HFF-Myc (cell line): ENCODE measurements at regions not wholly inside any gene's neighbourhood (a gene's known extent, or its start where the extent isn't known, plus 50 kb on each side); places are given as distances from the start of the nearest gene placed in this dataset.

Experiments used
- DNase-seq: peaks from one replicate; pipeline ENCODE4 v3.0.0-alpha.2; 2011; ENCODE audit warnings: low read depth; ENCODE audit errors: extremely low read depth
- H3K4me3 ChIP-seq: replicated peaks from 2 replicates; pipeline ENCODE4 v1.5.1; 2011; ENCODE audit warnings: low read depth, mild to moderate bottlenecking, control low read depth, low read length
- TF ChIP-seq, protein P1 (sequence below): IDR thresholded peaks from 2 replicates; pipeline ENCODE4 v1.5.1; 2012; ENCODE audit warnings: mild to moderate bottlenecking, low read depth, low read length, control low read depth; ENCODE audit errors: missing control alignments

DNA sequence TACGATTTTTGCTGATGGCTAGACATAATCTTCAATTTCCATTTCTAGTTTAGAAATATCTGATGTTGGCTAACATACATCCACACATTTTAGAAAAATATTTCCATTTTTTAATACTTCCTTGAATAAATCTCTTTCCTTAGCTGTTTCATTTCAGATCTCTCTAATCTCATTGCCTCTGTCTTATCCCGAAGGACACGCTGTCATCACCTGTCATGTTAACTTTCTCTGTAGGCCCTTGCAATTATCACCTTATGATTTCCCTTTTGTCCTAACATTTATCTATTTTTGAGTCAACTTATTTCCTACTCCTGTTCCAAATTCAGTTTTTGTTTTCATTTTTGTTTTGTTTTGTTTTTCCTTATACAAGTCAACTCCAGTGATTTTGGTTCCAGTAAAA is 173.1 kb upstream of the POM121L12 start:
- no peak for DNase-seq

DNA sequence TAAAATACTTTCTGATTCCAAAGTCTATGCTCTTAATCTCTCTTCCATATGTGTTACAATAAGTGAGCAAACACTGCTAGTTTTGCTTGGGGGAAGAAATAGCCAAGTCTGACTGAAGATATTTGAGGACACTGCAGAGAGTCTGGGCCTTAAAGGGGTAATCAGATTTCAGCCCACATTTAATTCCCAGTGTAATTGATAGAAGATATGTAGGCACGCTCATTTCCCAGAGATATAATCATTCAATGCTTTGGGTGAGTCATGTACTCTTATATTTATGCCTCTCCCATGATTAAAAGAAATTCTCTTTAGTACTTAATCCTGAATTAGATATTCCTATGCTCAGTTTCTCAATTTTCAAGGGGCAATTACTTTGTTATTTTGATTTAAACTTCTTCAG is 178.1 kb upstream of the POM121L12 start:
- no peak overlapping the region for H3K4me3 ChIP-seq
- no peak for DNase-seq
- TF ChIP-seq, protein P1, sequence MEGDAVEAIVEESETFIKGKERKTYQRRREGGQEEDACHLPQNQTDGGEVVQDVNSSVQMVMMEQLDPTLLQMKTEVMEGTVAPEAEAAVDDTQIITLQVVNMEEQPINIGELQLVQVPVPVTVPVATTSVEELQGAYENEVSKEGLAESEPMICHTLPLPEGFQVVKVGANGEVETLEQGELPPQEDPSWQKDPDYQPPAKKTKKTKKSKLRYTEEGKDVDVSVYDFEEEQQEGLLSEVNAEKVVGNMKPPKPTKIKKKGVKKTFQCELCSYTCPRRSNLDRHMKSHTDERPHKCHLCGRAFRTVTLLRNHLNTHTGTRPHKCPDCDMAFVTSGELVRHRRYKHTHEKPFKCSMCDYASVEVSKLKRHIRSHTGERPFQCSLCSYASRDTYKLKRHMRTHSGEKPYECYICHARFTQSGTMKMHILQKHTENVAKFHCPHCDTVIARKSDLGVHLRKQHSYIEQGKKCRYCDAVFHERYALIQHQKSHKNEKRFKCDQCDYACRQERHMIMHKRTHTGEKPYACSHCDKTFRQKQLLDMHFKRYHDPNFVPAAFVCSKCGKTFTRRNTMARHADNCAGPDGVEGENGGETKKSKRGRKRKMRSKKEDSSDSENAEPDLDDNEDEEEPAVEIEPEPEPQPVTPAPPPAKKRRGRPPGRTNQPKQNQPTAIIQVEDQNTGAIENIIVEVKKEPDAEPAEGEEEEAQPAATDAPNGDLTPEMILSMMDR = no peak

More for the DNA sequence above, 173.1 kb upstream of the POM121L12 start:
- H3K4me3 ChIP-seq = no peak overlapping the region
- TF ChIP-seq, protein P1 = no peak

GRCh38 chr7:52854681-52855080 is 180.8 kb upstream of the POM121L12 start:
- H3K4me3 ChIP-seq = no peak overlapping the region
- no peak for DNase-seq
- TF ChIP-seq, protein P1 = no peak

DNA sequence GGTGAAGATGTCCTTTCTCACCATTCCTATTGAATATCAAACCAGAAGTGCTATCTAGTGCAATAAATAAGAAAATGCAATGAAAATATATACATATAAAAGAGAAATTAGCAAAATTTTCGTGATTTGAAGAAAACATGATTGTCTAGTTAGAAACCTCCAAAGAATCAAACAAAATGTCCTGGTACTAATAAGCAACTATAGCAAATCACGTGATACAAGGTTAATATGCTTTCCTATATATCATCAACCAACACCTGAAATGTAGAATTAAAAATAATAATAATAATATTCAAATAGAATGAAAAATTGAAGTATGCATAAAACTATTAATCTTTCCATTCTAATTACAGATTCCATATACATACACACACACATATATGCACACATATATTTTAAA is 183.9 kb upstream of the POM121L12 start:
- DNase-seq = no peak
- H3K4me3 ChIP-seq = no peak overlapping the region
- TF ChIP-seq, protein P1 = no peak

- H3K4me3 ChIP-seq = no peak overlapping the region
Observed at GRCh38 chr7:52843436-52843835, 192.0 kb upstream of the POM121L12 start.

GRCh38 chr7:52842202-52842900 is 193.1 kb upstream of the POM121L12 start:
- DNase-seq = no peak
- TF ChIP-seq, protein P1 = no peak
- no peak overlapping the region for H3K4me3 ChIP-seq

More at GRCh38 chr7:52843436-52843835, 192.0 kb upstream of the POM121L12 start:
- DNase-seq = no peak
- TF ChIP-seq, protein P1 = no peak
